ENCODE measurements at regions not wholly inside any gene's neighbourhood (a gene's known extent, or its start where the extent isn't known, plus 50 kb on each side); places are given as distances from the start of the nearest gene placed in this dataset.

DNA sequence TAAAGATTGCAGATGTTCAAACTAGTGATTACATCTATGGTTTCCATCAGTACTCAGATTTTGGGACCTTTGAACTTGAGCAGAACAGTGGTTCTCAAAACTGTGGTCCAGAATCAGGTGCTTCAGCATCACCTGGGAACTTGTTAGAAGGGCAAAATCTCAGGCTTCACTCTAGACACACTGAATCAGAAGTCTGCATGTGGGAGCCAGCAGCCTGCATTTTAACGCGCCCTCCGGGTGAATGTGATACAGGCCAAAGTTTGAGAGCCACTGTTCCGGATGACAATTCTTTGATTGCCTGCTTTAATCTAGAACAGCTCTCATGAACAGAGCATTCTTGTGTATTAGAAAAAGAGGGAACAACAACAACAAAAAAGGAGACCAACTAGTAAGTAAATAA is 261.7 kb downstream of the GPD2 start:
- no peak for DNase-seq (ENCODE audit: low spot score)

GRCh38 chr2:156700681-156701080 is 264.5 kb downstream of the GPD2 start:
- no peak for DNase-seq (ENCODE audit: low spot score)

DNA sequence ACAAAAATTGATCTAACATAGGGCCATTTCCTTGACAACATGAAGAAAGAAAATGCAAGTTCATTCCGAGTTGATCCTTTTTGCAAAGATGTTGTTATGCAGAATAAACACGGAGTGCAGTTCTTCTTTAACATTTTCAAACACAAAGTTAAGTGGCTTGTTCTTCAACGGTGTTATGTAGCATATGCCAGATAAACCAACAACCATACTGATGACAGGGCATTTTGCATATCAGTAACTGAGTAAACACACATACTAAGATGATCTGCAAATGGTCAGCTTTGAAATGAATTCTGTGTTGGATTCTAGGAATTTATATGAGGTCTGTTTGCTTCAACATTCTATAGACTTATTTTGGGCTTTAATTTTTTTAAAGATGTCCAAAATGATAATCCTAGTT is 266.4 kb downstream of the GPD2 start:
- DNase-seq (ENCODE audit: low spot score): no peak

DNA sequence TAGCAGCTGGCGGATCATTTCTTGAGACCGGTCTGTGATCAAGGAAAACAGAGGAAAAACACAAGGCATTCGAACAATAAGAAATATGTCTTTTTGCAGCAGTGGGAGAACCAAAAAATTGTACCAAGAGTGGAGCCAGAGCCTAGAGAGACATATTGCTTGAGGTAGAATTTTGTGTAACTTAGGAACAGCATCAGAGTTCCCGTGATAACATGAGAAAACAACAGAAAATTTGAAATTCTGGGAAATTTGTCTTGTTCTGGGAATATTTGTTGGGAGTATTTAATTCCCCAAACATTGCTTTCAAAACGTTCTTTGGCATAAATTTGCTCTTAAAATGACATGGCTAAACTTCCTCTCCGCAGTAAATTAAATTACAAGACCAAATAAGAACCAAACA is 267.5 kb downstream of the GPD2 start:
- DNase-seq (ENCODE audit: low spot score): no peak

DNA sequence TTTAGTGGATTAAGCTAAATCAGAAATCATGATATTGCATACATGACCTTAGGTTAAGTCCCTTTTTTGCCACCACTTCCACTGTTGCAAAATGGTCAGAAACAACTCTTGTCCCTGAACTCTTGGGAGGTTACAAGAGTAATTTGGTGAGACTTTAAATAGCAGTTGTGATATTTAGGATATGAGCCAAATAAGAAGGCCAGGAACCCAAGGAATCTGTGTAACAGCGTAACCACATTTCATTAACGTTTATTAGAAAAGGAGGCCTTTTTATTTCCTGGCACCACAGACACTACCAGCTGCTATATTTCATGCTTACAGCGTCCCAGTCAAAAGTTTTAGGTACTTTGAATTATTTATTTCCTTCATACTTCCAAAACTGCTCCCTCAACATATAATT is 268.0 kb downstream of the GPD2 start:
- DNase-seq (ENCODE audit: low spot score): no peak

DNA sequence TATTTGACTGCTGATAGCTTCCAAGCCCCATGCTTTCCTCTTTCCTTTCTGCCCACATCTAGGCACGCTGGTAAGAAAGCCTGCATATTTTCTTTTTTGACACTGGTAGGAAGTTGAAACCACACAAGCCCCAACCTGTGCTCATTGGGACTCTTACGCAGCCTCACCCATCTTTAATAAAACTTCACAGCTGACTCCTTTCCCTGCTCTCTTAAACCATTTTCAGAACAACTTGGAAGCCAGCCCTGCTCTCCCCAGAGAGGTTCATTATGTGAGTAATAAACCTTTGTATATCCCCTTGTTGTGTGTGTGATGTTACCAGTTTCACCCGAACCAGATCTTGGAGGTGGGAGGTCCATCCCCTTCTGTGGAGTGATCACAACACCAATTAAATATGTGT is 268.4 kb downstream of the GPD2 start:
- DNase-seq (ENCODE audit: low spot score): no peak

DNA sequence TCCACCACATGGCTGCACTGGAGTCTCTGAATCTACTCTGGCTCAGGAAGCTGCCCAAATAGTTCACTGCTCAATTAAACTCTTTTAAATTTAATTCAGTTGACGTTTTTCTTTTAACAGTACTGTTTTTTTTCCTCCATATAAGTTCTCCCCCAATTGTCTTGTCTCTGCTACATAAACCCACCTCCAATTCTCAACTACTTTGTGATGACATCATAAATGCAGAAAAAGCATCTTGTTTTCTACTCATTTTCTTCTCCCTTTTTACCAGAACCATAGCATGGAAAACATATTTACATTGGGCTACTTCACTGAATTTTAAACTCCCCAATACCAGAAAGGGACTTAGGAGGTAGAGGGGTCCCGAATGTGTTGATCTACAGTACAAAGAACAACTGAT is 270.4 kb downstream of the GPD2 start:
- no peak for DNase-seq (ENCODE audit: low spot score)

DNA sequence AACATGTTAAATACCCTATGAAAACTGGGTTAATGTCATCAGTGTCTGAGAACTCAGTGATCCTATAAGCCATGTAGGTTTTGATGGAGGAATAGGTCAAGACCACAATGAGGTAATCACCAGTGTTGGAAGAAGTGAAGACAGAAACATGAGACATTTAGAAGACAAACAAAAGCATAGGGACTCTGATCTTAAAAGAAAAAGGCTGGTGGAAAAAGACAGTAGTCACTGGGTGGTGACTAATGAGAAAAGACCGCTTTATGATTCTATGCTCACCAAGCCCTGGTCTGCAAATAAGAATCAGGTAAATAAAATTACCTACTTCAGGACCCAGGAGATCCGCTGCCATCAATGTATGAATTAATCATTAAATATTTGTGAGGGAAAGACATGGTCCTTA is 271.9 kb downstream of the GPD2 start:
- DNase-seq (ENCODE audit: low spot score): no peak

GRCh38 chr2:156709091-156709490 is 272.9 kb downstream of the GPD2 start:
- DNase-seq (ENCODE audit: low spot score): no peak

DNA sequence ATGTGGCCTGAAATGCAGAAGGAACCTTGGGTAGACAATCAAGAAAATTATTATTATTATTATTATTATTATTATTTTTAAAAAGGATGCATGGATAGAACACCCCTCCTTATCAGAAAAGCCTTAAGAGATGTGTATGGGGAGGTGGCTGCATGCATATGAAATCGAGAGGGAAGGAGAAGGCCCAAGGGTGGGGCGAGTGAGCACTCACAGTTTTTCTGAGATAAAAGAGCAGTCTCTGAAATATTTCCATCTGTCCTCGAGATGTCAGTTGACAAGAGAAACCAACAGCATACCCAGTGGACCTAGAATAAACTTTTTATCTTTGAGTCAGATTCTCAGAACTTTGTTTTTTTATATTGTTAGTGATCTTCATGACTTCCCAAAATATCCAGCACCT is 282.9 kb downstream of the GPD2 start:
- DNase-seq (ENCODE audit: low spot score): no peak

DNA sequence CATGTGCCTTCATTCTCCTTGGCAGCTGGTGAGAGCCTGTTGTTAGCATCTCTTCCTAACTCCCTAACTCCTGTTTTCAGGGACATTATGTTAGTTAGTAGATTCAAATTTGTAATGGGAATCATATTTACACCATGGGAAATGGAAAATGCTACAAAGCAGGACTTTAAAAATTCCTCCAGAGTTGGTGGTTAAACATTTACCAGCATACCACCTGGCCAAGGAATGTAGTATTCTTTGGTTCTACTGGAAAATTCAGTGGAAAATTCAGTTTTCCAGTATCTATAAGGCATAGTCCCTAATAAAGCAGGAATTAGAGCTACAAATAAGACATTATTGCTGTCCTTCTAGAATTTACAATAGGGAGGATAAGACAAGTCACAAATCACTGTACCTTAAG is 291.7 kb downstream of the GPD2 start:
- DNase-seq (ENCODE audit: low spot score): no peak

DNA sequence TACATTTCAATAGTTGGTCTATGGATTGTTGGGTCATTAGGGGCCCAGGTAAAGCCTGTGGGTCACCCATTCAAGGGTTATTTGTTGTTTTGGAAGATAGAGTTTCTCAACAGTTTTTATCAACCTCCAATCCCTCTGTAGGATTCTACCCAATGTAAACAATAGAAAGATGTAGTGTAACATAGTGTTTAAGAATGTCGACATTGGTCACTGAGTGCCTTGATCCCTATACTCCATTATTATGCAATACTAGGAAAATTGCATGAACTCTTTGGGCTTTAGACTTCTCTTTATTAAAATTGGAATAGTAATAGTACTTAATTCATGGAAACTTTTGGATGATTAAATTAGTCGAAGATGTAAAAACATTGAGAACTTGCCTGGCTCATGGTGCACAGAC is 292.1 kb downstream of the GPD2 start:
- DNase-seq (ENCODE audit: low spot score): no peak

DNA sequence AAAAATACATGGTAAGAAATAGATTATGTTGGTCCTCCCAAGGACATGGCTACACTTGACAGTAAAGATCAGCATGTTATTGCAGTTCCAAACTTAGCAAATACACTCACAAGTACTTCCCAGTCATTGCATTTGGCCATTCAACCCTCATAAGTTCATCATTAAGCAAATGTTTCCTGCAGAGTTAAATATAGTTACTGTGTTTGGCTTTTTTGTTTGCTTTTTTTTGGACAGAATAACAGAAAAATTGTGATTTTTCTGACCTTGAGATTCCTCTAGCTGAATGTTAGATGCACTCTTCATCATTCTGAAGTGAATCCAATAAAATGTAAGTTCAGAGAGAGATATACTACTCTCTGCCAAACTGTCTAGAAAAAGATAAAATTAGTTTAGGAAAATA is 295.3 kb downstream of the GPD2 start:
- no peak for DNase-seq (ENCODE audit: low spot score)

GRCh38 chr2:156736950-156737349 is 300.8 kb downstream of the GPD2 start:
- DNase-seq (ENCODE audit: low spot score): no peak

GRCh38 chr2:156739301-156739700 is 303.1 kb downstream of the GPD2 start:
- no peak for DNase-seq (ENCODE audit: low spot score)

- DNase-seq (ENCODE audit: low spot score): no peak
Measured at GRCh38 chr2:156745619-156746018, 309.4 kb downstream of the GPD2 start.

GRCh38 chr2:156748221-156748620 is 312.0 kb downstream of the GPD2 start:
- DNase-seq (ENCODE audit: low spot score): no peak

DNA sequence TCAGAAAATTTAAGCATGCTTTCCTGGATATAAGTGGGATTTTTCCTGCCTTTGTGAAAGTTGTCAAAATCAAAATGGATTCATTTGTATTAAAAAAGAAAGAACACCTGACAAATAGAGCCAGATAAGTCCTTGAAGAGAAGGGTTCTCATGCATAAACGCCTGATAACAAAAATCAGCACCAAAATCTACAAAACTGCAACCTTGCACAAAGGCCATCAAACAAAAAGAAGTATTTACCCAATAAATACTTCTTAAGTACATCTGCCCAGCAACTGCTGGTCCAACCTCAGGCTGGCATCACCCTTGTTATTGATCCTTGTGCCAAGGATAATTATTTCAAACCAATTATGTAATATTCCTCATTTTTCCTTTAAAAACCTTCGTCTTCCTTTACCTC is 315.9 kb downstream of the GPD2 start:
- no peak for DNase-seq (ENCODE audit: low spot score)

DNA sequence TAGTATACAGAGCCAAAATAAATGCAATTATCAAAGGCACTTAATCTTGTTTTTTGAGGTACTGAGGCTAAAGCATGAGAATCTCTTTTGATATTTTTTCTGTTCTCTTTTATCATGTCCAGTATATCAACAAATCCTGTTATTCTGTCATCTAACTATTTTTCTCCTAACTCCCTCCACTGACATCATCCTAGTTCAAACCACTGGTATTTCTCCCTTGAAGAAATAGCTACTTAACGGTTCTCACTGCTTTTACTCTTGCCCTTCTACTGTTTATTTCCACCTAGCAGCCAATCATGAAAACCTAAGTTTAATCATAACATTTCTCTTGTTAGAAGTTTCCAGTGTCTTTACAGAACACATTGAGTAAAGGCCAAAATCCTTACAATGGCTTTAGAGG is 317.6 kb downstream of the GPD2 start:
- DNase-seq (ENCODE audit: low spot score): no peak

DNA sequence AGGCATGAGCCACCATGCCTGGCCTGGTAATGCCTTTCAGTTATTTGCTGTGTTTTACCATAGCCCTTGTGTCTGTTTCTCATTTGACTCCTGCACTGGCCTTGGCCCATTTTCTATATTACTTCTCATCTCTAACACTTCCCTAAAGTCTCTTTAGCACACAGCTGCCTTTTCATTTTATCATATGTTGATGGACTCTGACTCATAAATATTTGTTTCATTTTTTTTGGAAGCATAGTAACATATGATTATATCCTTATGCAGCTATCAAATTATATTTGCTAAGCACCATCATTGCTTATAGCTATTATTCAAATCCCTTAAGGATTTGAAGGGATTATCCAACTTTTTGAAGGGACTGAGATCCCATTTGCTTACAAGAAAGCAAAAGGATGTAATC is 320.3 kb downstream of the GPD2 start:
- DNase-seq (ENCODE audit: low spot score): no peak

GRCh38 chr2:156763174-156763573 is 327.0 kb downstream of the GPD2 start:
- no peak for DNase-seq (ENCODE audit: low spot score)

- no peak for DNase-seq (ENCODE audit: low spot score)
Measured at GRCh38 chr2:156765043-156765442, 328.9 kb downstream of the GPD2 start.

- DNase-seq (ENCODE audit: low spot score): no peak
Measured at GRCh38 chr2:156765450-156765849, 329.3 kb downstream of the GPD2 start.

- no peak for DNase-seq (ENCODE audit: low spot score)
Measured at GRCh38 chr2:156769802-156770201, 333.6 kb downstream of the GPD2 start.

DNA sequence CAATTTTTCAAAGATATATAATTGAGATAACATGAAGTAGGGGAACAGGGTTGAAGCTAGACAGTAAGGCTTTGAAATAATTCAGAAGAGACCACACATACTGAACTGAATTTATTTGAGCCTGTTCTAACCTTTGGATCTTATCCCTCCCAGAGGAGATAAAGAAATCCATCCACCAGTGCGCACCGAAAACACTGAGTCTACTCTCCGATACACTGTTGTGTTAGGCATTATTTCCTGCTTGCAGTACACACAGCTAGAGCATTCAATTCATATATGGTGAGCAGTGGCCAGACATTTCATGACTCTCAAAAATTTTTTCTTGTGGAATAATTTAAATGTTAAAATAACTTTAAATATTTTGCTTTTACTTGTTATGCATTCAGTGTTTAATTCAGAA is 342.7 kb downstream of the GPD2 start:
- no peak for DNase-seq (ENCODE audit: low spot score)

Data from putamen (tissue), 1 donor.